ENCODE measurements at regions not wholly inside any gene's neighbourhood (a gene's known extent, or its start where the extent isn't known, plus 50 kb on each side); places are given as distances from the start of the nearest gene placed in this dataset.

- H3K27ac Mint-ChIP-seq: no peak overlapping the region
- ChIA-PET POLR2A (no interaction called here), CTCF (no interaction called here)
- H3K4me1 Mint-ChIP-seq: no peaks in the 10 kb centered on the region
- H3K9me3 Mint-ChIP-seq: no peaks in the 10 kb centered on the region
- no peak overlapping the region for H3K4me3 Mint-ChIP-seq
- no peak for TF ChIP-seq USF1 (CRISPR knock-in tag; IDR thresholded peaks at IDR 0.05)
- no peak for TF ChIP-seq ATF6 (CRISPR knock-in tag; IDR thresholded peaks at IDR 0.05)
- TF ChIP-seq KAT7 (CRISPR knock-in tag; IDR thresholded peaks at IDR 0.05; ENCODE audit: borderline replicate concordance): no peak
- TF ChIP-seq PRDM15 (CRISPR knock-in tag; IDR thresholded peaks at IDR 0.05): no peak
- TF ChIP-seq CREM (CRISPR knock-in tag; IDR thresholded peaks at IDR 0.05): no peak
- TF ChIP-seq NR2C2 (CRISPR knock-in tag; IDR thresholded peaks at IDR 0.05): no peak
- no peak for TF ChIP-seq ATF1 (CRISPR knock-in tag; IDR thresholded peaks at IDR 0.05)
- H3K36me3 Mint-ChIP-seq: no peaks in the 10 kb centered on the region
- no peak for DNase-seq (ENCODE audit: low spot score)
- no peaks in the 10 kb centered on the region for H3K27me3 Mint-ChIP-seq (ENCODE audit: low read depth)
- no peak for ATAC-seq
Measured at GRCh38 chr17:12596961-12597360, 68.7 kb upstream of the MYOCD start.

- ChIA-PET CTCF (no interaction called here), POLR2A (no interaction called here)
- no peaks in the 10 kb centered on the region for H3K4me1 Mint-ChIP-seq
- DNase-seq (ENCODE audit: low spot score) (no peak), ATAC-seq (no peak)
- no peak overlapping the region for H3K27ac Mint-ChIP-seq
- H3K9me3 Mint-ChIP-seq: no peaks in the 10 kb centered on the region
- no peaks in the 10 kb centered on the region for H3K27me3 Mint-ChIP-seq (ENCODE audit: low read depth)
- no peak overlapping the region for H3K4me3 Mint-ChIP-seq
- no peaks in the 10 kb centered on the region for H3K36me3 Mint-ChIP-seq
- TF ChIP-seq CBFB (CRISPR knock-in tag; IDR thresholded peaks at IDR 0.05; ENCODE audit: low read depth) (no peak), GTF2I (CRISPR knock-in tag; conservative IDR thresholded peaks at IDR 0.05) (no peak), ZNF396 (CRISPR knock-in tag; IDR thresholded peaks at IDR 0.05; ENCODE audit: borderline replicate concordance) (no peak), ZNF121 (CRISPR knock-in tag; IDR thresholded peaks at IDR 0.05) (no peak), ZNF263 (CRISPR knock-in tag; IDR thresholded peaks at IDR 0.05; ENCODE audit: low read depth) (no peak), ARID4B (CRISPR knock-in tag; IDR thresholded peaks at IDR 0.05; ENCODE audit: borderline replicate concordance) (no peak), MLX (CRISPR knock-in tag; IDR thresholded peaks at IDR 0.05) (no peak), NFE2L1 (CRISPR knock-in tag; IDR thresholded peaks at IDR 0.05) (no peak), JUN (CRISPR knock-in tag; IDR thresholded peaks at IDR 0.05) (no peak), KAT7 (CRISPR knock-in tag; IDR thresholded peaks at IDR 0.05; ENCODE audit: borderline replicate concordance) (no peak), USF2 (CRISPR knock-in tag; IDR thresholded peaks at IDR 0.05) (no peak), ATF1 (CRISPR knock-in tag; IDR thresholded peaks at IDR 0.05) (no peak), ZNF317 (CRISPR knock-in tag; IDR thresholded peaks at IDR 0.05; ENCODE audit: borderline replicate concordance, low read depth) (no peak), ZNF425 (CRISPR knock-in tag; conservative IDR thresholded peaks at IDR 0.05) (no peak), NR3C1 (CRISPR knock-in tag; conservative IDR thresholded peaks at IDR 0.05; ENCODE audit: low read depth) (no peak)
Measured at GRCh38 chr17:12597895-12598294, 67.8 kb upstream of the MYOCD start.

Measured in WTC11 (cell line).